ENCODE measurements at regions not wholly inside any gene's neighbourhood (a gene's known extent, or its start where the extent isn't known, plus 50 kb on each side); places are given as distances from the start of the nearest gene placed in this dataset.

GRCh38 chr11:42054351-42054900, 595.0 kb upstream of the LRRC4C start:
- no peak for DNase-seq (ENCODE audit: low read depth in 1 of 2, low spot score in 1 of 2)
- H3K27ac ChIP-seq (replicated peaks), result no peak overlapping the region
- H3K4me3 ChIP-seq (replicated peaks; ENCODE audit: insufficient read depth, low read length), result no peak overlapping the region
- H3K27me3 ChIP-seq (ENCODE audit: insufficient read depth, poor library complexity, severe bottlenecking), result no peaks in the 10 kb centered on the region
- TF ChIP-seq SPI1 (IDR thresholded peaks at IDR 0.05; ENCODE audit: borderline replicate concordance, low read depth), result no peak
- TF ChIP-seq, protein P1, sequence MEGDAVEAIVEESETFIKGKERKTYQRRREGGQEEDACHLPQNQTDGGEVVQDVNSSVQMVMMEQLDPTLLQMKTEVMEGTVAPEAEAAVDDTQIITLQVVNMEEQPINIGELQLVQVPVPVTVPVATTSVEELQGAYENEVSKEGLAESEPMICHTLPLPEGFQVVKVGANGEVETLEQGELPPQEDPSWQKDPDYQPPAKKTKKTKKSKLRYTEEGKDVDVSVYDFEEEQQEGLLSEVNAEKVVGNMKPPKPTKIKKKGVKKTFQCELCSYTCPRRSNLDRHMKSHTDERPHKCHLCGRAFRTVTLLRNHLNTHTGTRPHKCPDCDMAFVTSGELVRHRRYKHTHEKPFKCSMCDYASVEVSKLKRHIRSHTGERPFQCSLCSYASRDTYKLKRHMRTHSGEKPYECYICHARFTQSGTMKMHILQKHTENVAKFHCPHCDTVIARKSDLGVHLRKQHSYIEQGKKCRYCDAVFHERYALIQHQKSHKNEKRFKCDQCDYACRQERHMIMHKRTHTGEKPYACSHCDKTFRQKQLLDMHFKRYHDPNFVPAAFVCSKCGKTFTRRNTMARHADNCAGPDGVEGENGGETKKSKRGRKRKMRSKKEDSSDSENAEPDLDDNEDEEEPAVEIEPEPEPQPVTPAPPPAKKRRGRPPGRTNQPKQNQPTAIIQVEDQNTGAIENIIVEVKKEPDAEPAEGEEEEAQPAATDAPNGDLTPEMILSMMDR (IDR thresholded peaks at IDR 0.05; ENCODE audit: insufficient read depth, low read length), result no peak
- TF ChIP-seq, protein P2, sequence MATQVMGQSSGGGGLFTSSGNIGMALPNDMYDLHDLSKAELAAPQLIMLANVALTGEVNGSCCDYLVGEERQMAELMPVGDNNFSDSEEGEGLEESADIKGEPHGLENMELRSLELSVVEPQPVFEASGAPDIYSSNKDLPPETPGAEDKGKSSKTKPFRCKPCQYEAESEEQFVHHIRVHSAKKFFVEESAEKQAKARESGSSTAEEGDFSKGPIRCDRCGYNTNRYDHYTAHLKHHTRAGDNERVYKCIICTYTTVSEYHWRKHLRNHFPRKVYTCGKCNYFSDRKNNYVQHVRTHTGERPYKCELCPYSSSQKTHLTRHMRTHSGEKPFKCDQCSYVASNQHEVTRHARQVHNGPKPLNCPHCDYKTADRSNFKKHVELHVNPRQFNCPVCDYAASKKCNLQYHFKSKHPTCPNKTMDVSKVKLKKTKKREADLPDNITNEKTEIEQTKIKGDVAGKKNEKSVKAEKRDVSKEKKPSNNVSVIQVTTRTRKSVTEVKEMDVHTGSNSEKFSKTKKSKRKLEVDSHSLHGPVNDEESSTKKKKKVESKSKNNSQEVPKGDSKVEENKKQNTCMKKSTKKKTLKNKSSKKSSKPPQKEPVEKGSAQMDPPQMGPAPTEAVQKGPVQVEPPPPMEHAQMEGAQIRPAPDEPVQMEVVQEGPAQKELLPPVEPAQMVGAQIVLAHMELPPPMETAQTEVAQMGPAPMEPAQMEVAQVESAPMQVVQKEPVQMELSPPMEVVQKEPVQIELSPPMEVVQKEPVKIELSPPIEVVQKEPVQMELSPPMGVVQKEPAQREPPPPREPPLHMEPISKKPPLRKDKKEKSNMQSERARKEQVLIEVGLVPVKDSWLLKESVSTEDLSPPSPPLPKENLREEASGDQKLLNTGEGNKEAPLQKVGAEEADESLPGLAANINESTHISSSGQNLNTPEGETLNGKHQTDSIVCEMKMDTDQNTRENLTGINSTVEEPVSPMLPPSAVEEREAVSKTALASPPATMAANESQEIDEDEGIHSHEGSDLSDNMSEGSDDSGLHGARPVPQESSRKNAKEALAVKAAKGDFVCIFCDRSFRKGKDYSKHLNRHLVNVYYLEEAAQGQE (IDR thresholded peaks at IDR 0.05; ENCODE audit: insufficient replicate concordance, low read depth), result no peak
- no peak for TF ChIP-seq GABPA (IDR thresholded peaks at IDR 0.05; ENCODE audit: low read depth)
- TF ChIP-seq POLR2AphosphoS5 (IDR thresholded peaks at IDR 0.05; ENCODE audit: low read depth), result no peak

- no peak overlapping the region for H3K27ac ChIP-seq (replicated peaks)
- no peak for TF ChIP-seq GABPA (IDR thresholded peaks at IDR 0.05; ENCODE audit: low read depth)
- no peak for TF ChIP-seq POLR2AphosphoS5 (IDR thresholded peaks at IDR 0.05; ENCODE audit: low read depth)
- TF ChIP-seq, protein P2 (IDR thresholded peaks at IDR 0.05; ENCODE audit: insufficient replicate concordance, low read depth), result no peak
- no peak for TF ChIP-seq SPI1 (IDR thresholded peaks at IDR 0.05; ENCODE audit: borderline replicate concordance, low read depth)
- TF ChIP-seq, protein P1 (IDR thresholded peaks at IDR 0.05; ENCODE audit: insufficient read depth, low read length), result no peak
- no peak overlapping the region for H3K4me3 ChIP-seq (replicated peaks; ENCODE audit: insufficient read depth, low read length)
- no peak for DNase-seq (ENCODE audit: low read depth in 1 of 2, low spot score in 1 of 2)
- no peaks in the 10 kb centered on the region for H3K27me3 ChIP-seq (ENCODE audit: insufficient read depth, poor library complexity, severe bottlenecking)
These were observed 596.2 kb upstream of the LRRC4C start for GRCh38 chr11:42055606-42056005.

DNA sequence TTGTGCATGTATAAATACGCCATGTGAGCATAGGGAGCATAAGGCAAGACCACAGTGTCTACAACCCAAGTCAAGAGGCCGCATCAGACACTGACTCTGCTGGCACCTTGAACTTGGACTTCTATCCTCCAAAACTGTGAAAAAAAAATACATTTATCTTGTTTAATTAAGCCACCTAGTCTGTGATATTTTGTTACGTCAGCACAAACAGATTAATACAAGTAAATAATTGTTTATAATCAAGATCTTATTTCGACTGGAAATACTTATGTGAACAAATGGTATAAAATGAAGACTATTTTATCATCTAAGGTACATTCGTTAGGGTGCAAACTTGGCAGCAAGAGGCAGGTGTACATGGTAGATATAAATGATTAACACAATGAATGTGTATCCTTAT, 599.3 kb upstream of the LRRC4C start:
- no peak for DNase-seq (ENCODE audit: low read depth in 1 of 2, low spot score in 1 of 2)
- TF ChIP-seq, protein P1 (IDR thresholded peaks at IDR 0.05; ENCODE audit: insufficient read depth, low read length), result no peak
- no peak for TF ChIP-seq GABPA (IDR thresholded peaks at IDR 0.05; ENCODE audit: low read depth)
- Histone ChIP-seq H3K27me3 (ENCODE audit: insufficient read depth, poor library complexity, severe bottlenecking) (no peaks in the 10 kb centered on the region), H3K4me3 (replicated peaks; ENCODE audit: insufficient read depth, low read length) (no peak overlapping the region), H3K27ac (replicated peaks) (no peak overlapping the region)

GRCh38 chr11:42065199-42065598, 605.7 kb upstream of the LRRC4C start:
- DNase-seq (ENCODE audit: low read depth in 1 of 2, low spot score in 1 of 2), result no peak

More at GRCh38 chr11:42065199-42065598, 605.7 kb upstream of the LRRC4C start:
- no peak for TF ChIP-seq SPI1 (IDR thresholded peaks at IDR 0.05; ENCODE audit: borderline replicate concordance, low read depth)
- Histone ChIP-seq H3K27ac (replicated peaks) (no peak overlapping the region), H3K27me3 (ENCODE audit: insufficient read depth, poor library complexity, severe bottlenecking) (no peaks in the 10 kb centered on the region), H3K4me3 (replicated peaks; ENCODE audit: insufficient read depth, low read length) (no peak overlapping the region)
